MCF 10A (cell line): ENCODE measurements at regions not wholly inside any gene's neighbourhood (a gene's known extent, or its start where the extent isn't known, plus 50 kb on each side); places are given as distances from the start of the nearest gene placed in this dataset.

Experiments
- BruUV-seq: library from RNA; stranded (reverse); fragments of 400-500 nt; replicated peaks from 2 replicates; lab custom pipeline; 2021; lab: Mats Ljungman, UMichigan
- CTCF ChIA-PET: fragments of 300-600 bp; sonication (Branson Sonifier 250); formaldehyde crosslinking; extraction: SDS; loops from one replicate; lab custom pipeline; 2021; ENCODE audit warnings: antibody characterized with exemption, inconsistent platforms; lab: Yijun Ruan, JAX
- POLR2A ChIA-PET: fragments of 300-600, 350-650 bp; sonication (Branson Sonifier 250); formaldehyde crosslinking; extraction: SDS; loops from one replicate; lab custom pipeline; 2020; ENCODE audit warnings: antibody characterized with exemption, inconsistent platforms; lab: Yijun Ruan, JAX
- DNase-seq: peaks from one replicate; pipeline ENCODE4 v3.0.0-alpha.2; 2018; ENCODE audit not compliant: unreplicated experiment
- H3K27ac Mint-ChIP-seq: one replicate; pipeline ENCODE4 v1.8.0; 2022; ENCODE audit warnings: mild to moderate bottlenecking, low read depth, mixed read lengths; ENCODE audit not compliant: unreplicated experiment
- H3K27me3 Mint-ChIP-seq: one replicate; pipeline ENCODE4 v1.8.0; 2022; ENCODE audit warnings: mixed read lengths; ENCODE audit not compliant: insufficient read depth, unreplicated experiment
- H3K36me3 Mint-ChIP-seq: one replicate; pipeline ENCODE4 v1.8.0; 2022; ENCODE audit warnings: mild to moderate bottlenecking, moderate library complexity, mixed read lengths; ENCODE audit not compliant: insufficient read depth, unreplicated experiment
- H3K4me1 Mint-ChIP-seq: one replicate; pipeline ENCODE4 v1.8.0; 2022; ENCODE audit warnings: mixed read lengths; ENCODE audit not compliant: insufficient read depth, unreplicated experiment
- H3K4me3 Mint-ChIP-seq: one replicate; pipeline ENCODE4 v1.8.0; 2022; ENCODE audit warnings: mild to moderate bottlenecking, moderate library complexity, mixed read lengths; ENCODE audit not compliant: unreplicated experiment
- H3K9me3 Mint-ChIP-seq: one replicate; pipeline ENCODE4 v1.8.0; 2022; ENCODE audit warnings: mixed read lengths; ENCODE audit not compliant: unreplicated experiment
- CTCF ChIP-seq: fragments of 200-600 bp; IDR thresholded peaks from one replicate; pipeline ENCODE4 v1.8.0; 2022; ENCODE audit warnings: antibody characterized with exemption, mild to moderate bottlenecking; ENCODE audit not compliant: unreplicated experiment
- intact Hi-C: fragments of 100-400 bp; cut with micrococcal nuclease; formaldehyde crosslinking; loops from 2 replicates; pipeline ENCODE4 v1.14.1; 2022

DNA sequence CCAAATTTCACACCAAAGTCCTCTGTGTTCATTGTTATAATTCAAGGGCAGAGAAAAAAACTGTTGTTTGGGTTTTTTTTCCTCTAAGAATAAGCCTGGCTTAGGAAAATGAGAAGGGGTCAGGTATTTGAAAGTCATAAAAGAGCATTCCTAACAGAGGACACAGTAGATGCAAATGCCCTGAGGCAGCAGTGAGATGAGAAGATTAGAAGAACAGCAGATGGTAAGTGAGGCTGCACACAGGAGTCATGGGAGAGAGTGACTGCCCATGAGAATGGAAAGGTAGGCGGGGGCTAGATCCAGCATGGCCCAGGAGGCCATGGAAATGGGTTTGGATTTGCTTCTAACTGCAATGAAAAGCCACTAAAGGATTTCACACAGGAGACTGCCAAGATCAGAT, 107.5 kb upstream of the RBPJ start:
- ChIA-PET POLR2A (interaction anchor here (0.6 kb wide), 1 partner anchor 17 kb away, joined by 3 read pairs; no protein-coding TSS in a partner anchor), CTCF (no interaction called here)
- peaks cover 7% of the 10 kb centered on the region for H3K4me1 Mint-ChIP-seq
- peaks cover 37% of the 10 kb centered on the region for H3K27me3 Mint-ChIP-seq
- no peak overlapping the region for H3K27ac Mint-ChIP-seq
- TF ChIP-seq CTCF: no peak
- no peak overlapping the region for H3K4me3 Mint-ChIP-seq
- no peaks in the 10 kb centered on the region for H3K9me3 Mint-ChIP-seq
- no peaks in the 10 kb centered on the region for H3K36me3 Mint-ChIP-seq
- intact Hi-C loops: no loop called here
- no TSS peak for BruUV-seq
- no peak for DNase-seq

- Mint-ChIP-seq H3K4me3 (no peak overlapping the region), H3K9me3 (no peaks in the 10 kb centered on the region), H3K4me1 (peaks cover 7% of the 10 kb centered on the region), H3K36me3 (no peaks in the 10 kb centered on the region), H3K27me3 (peaks cover 29% of the 10 kb centered on the region), H3K27ac (no peak overlapping the region)
- POLR2A ChIA-PET: no interaction called here
- no TSS peak for BruUV-seq
- TF ChIP-seq CTCF: no peak
- no peak for DNase-seq
- CTCF ChIA-PET: no interaction called here
- intact Hi-C loops: no loop called here
These were observed 105.8 kb upstream of the RBPJ start for GRCh38 chr4:26214994-26215393.

GRCh38 chr4:26215725-26216124, 105.1 kb upstream of the RBPJ start:
- ChIA-PET POLR2A (no interaction called here), CTCF (interaction anchor here (0.6 to 1.8 kb wide), 2 partner anchors 20 to 43 kb away, joined by 3 to 6 read pairs; no protein-coding TSS in a partner anchor)
- H3K9me3 Mint-ChIP-seq: no peaks in the 10 kb centered on the region
- no peak overlapping the region for H3K4me3 Mint-ChIP-seq
- no TSS peak for BruUV-seq
- H3K36me3 Mint-ChIP-seq: no peaks in the 10 kb centered on the region
- intact Hi-C loops: no loop called here
- DNase-seq: no peak
- H3K4me1 Mint-ChIP-seq: peaks cover 12% of the 10 kb centered on the region
- no peak overlapping the region for H3K27ac Mint-ChIP-seq
- H3K27me3 Mint-ChIP-seq: peaks cover 22% of the 10 kb centered on the region
- TF ChIP-seq CTCF: no peak

- no TSS peak for BruUV-seq
- DNase-seq: no peak
- Mint-ChIP-seq H3K4me3 (no peak overlapping the region), H3K27ac (no peak overlapping the region), H3K4me1 (peaks cover 26% of the 10 kb centered on the region), H3K36me3 (no peaks in the 10 kb centered on the region), H3K27me3 (peaks cover 18% of the 10 kb centered on the region), H3K9me3 (no peaks in the 10 kb centered on the region)
- ChIA-PET POLR2A (interaction anchor here (1.0 kb wide), 1 partner anchor 18 kb away, joined by 4 read pairs; no protein-coding TSS in a partner anchor), CTCF (interaction anchor here (1.8 kb wide), 1 partner anchor 18 kb away, joined by 6 read pairs; no protein-coding TSS in a partner anchor)
- intact Hi-C loops: no loop called here
- TF ChIP-seq CTCF: no peak
These were observed 103.3 kb upstream of the RBPJ start for GRCh38 chr4:26217481-26217880.
